ENCODE measurements at regions not wholly inside any gene's neighbourhood (a gene's known extent, or its start where the extent isn't known, plus 50 kb on each side); places are given as distances from the start of the nearest gene placed in this dataset.

DNA sequence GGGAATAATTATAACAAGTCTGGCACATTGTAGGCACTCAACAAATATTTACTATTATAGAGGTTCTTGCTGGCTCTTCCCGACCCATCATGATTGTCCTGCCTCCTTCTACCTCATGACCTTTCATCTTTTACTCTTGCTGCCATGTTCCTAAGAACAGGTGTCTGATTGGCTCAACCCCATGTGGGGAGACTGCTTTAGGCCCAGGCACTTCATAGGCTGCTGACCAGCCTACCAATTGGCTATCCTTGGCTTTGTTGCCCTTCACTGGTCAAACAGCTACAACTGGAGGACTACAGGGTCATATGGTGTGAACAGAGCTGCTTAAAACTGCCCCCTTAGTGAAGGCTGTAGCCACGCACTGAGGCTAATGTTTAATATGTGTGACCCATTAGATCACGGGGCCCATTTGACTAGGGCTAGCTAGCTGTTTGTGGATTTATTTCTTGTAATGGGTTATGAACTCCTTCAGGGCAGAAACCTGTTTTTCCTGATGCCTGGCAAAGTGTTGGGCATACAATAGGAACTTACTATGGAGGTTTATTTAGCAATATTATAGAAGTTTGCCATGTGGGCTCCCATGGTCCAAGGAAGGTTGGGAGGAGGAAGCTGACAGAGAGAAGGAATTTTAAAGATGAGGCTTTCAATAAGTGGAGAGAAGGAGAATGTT, 239.9 kb upstream of the TBC1D5 start:
- Mint-ChIP-seq H3K9me3 (ENCODE audit: insufficient read depth) (no peaks in the 10 kb centered on the region), H3K27ac (no peak overlapping the region), H3K4me3 (no peak overlapping the region), H3K27me3 (ENCODE audit: low read depth) (peaks cover 11% of the 10 kb centered on the region), H3K4me1 (ENCODE audit: low read depth) (peaks cover 6% of the 10 kb centered on the region), H3K36me3 (ENCODE audit: low read depth) (no peaks in the 10 kb centered on the region)
- no peak for DNase-seq
- no peak for ATAC-seq
- ChIA-PET POLR2A (no interaction called here), CTCF (interaction anchor here (1.8 kb wide), 1 partner anchor 10 kb away, joined by 4 read pairs; no protein-coding TSS in a partner anchor)

DNA sequence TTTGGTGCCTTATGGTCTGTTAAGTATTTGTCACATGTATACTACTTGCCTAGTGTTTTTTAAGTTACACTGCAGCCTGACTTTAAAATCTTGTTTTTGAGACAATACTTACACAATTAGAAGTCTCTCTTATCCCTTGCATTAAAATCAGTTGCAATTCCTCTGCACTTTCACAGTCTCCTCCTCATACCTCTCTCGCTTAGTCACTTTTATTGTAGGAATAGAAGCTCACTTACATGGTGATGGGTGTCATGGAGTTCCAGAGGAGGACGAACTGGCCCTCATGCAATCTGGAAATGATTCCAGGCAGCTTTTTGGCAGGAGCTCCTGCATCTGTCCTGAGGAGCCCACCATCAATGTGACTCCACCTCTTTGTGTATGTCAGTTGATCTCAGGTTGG, 238.4 kb upstream of the TBC1D5 start:
- no peak overlapping the region for H3K4me3 Mint-ChIP-seq
- ChIA-PET CTCF (interaction anchor here (1.3 to 1.8 kb wide), 2 partner anchors 8 to 26 kb away, joined by 3 to 4 read pairs; no protein-coding TSS in a partner anchor), POLR2A (no interaction called here)
- no peak for ATAC-seq
- H3K9me3 Mint-ChIP-seq (ENCODE audit: insufficient read depth): no peaks in the 10 kb centered on the region
- H3K36me3 Mint-ChIP-seq (ENCODE audit: low read depth): no peaks in the 10 kb centered on the region
- DNase-seq: no peak
- no peak overlapping the region for H3K27ac Mint-ChIP-seq
- H3K27me3 Mint-ChIP-seq (ENCODE audit: low read depth): peaks cover 11% of the 10 kb centered on the region
- peaks cover 6% of the 10 kb centered on the region for H3K4me1 Mint-ChIP-seq (ENCODE audit: low read depth)

DNA sequence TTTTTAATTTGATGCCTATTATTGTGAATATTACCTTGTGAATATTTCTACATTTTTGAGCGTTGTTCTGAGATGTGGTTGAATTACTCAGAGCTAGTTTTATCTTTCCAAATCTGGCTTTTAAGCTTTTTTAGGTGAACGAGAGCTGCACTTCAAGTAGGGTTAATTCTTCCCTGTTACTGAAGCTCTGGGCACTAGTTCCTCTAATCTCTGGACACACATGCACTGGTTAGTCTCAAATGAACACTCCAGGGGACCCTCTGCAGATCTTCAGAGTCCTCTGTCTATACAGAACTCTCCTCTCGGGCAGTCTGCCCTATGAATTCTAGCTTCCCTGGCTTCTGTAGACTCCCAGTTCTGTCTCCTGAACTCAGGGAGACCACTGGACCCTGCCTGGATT, 237.5 kb upstream of the TBC1D5 start:
- Mint-ChIP-seq H3K36me3 (ENCODE audit: low read depth) (no peaks in the 10 kb centered on the region), H3K9me3 (ENCODE audit: insufficient read depth) (no peaks in the 10 kb centered on the region), H3K4me1 (ENCODE audit: low read depth) (peaks cover 6% of the 10 kb centered on the region), H3K4me3 (no peak overlapping the region), H3K27me3 (ENCODE audit: low read depth) (peaks cover 11% of the 10 kb centered on the region), H3K27ac (no peak overlapping the region)
- ChIA-PET CTCF (interaction anchor here (1.1 to 2.1 kb wide), 4 partner anchors 14 to 88 kb away, joined by 3 to 9 read pairs (median 4); no protein-coding TSS in a partner anchor), POLR2A (no interaction called here)
- no peak for ATAC-seq
- no peak for DNase-seq

DNA sequence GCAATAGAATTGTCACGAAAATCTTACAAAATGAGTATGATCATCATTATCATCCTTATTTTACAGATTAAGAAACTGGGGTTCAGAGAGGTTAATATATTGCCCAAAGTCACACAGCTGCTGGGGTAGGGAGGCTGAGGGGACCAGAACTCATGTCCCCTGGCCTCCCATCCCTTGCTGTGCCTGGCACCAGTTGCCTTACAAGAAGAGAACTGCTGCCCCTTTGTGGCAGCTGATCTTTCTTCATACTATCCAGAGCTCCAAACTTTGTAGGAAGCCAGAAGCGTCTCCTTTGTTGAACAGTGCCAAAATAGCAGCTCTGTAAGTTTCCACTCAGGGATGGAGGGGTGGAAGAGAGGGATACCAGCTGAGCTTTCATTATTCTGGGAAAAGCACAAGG, 236.8 kb upstream of the TBC1D5 start:
- no peak for ATAC-seq
- no peak overlapping the region for H3K4me3 Mint-ChIP-seq

DNA sequence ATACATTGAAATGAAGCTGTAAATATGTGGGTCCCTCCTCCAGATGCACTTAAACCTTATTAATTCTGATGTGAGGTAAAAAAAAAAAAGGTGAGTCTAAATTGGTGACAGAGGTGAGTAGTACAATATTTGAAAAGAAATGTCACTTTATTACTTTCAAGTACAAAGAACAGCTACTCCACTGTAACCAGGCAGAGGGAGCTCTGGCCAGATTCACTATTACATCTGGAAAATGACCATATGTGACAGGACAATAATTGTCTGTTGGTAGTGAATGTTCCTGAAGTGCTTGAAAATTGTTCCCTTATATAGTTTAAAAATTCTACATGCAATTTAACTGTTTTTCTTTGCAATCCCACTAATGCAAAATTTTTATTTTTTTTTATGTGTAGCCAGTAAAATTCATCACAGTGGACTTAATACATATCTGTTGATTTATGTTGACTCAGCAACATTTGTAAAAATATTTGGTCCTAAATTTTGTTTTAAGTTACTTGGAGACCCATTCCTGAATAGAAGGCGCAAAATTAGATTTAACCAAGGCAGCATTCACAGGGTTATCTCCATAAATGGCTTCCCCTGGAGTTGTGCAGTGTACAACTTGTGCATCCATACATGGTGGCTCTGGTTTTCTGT, 231.9 kb upstream of the TBC1D5 start:
- Mint-ChIP-seq H3K4me1 (ENCODE audit: low read depth) (no peaks in the 10 kb centered on the region), H3K27ac (no peak overlapping the region), H3K27me3 (ENCODE audit: low read depth) (peaks cover 5% of the 10 kb centered on the region), H3K9me3 (ENCODE audit: insufficient read depth) (no peaks in the 10 kb centered on the region), H3K4me3 (no peak overlapping the region), H3K36me3 (ENCODE audit: low read depth) (no peaks in the 10 kb centered on the region)
- ATAC-seq: no peak
- POLR2A ChIA-PET: no interaction called here
- DNase-seq: no peak
- CTCF ChIA-PET: interaction anchor here (0.5 kb wide), 1 partner anchor 318 kb away, joined by 3 read pairs; no protein-coding TSS in a partner anchor

More for the DNA sequence above, 236.8 kb upstream of the TBC1D5 start:
- CTCF ChIA-PET: interaction anchor here (0.9 to 2.1 kb wide), 5 partner anchors 9 to 87 kb away, joined by 3 to 9 read pairs (median 4); no protein-coding TSS in a partner anchor
- peaks cover 11% of the 10 kb centered on the region for H3K27me3 Mint-ChIP-seq (ENCODE audit: low read depth)
- POLR2A ChIA-PET: no interaction called here
- no peaks in the 10 kb centered on the region for H3K36me3 Mint-ChIP-seq (ENCODE audit: low read depth)
- no peak overlapping the region for H3K27ac Mint-ChIP-seq
- DNase-seq: no peak
- H3K4me1 Mint-ChIP-seq (ENCODE audit: low read depth): peaks cover 6% of the 10 kb centered on the region
- no peaks in the 10 kb centered on the region for H3K9me3 Mint-ChIP-seq (ENCODE audit: insufficient read depth)

DNA sequence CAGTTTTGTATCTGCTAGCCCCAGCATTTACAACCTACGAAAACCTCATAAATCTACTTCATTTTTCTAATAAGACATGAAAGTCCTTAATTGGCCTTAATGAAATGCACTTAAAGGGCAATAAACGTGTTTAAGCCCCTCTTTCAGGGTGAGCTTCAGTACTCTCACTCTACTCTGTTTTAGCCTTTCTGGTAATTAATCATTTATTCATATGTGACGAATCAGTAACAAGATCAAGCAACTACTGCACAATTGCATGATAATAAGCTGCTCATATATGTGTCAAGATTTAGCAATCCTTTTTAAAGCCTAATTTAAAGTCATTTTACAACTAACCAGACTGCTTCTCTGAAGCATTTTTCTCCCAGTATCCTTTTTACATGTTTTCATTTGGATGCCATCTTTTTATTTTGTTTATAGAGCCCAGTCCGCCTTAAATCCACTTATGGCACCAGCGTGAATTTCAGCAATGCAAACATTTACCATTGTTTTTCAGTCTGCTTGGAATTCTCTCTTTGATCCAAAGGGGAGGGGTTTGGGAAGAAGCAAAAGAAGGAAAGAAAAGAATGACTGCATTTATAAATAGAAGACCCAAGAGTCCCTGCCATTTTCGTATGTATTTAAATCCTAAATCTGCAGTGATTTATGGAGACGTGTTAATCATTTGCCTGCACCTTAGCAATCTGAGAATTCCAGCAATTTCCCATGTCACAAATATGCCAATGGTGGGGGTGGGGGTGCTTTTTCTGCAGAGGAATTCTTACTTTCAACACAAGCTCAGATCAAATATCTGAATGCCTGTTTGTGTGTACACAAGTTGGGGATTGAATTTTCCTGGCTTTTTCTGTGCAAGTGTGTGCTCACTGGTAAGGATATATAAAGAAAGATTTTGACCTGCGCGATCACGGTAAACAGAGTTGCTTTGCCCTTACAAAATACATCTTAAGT, 230.8 kb upstream of the TBC1D5 start:
- ChIA-PET CTCF (interaction anchor here (0.5 to 1.2 kb wide), 2 partner anchors 8 to 319 kb away, joined by 3 to 4 read pairs; no protein-coding TSS in a partner anchor), POLR2A (no interaction called here)
- no peak for DNase-seq
- H3K4me3 Mint-ChIP-seq: no peak overlapping the region
- H3K27ac Mint-ChIP-seq: no peak overlapping the region
- H3K36me3 Mint-ChIP-seq (ENCODE audit: low read depth): no peaks in the 10 kb centered on the region
- peaks cover 2% of the 10 kb centered on the region for H3K27me3 Mint-ChIP-seq (ENCODE audit: low read depth)
- no peak for ATAC-seq
- no peaks in the 10 kb centered on the region for H3K4me1 Mint-ChIP-seq (ENCODE audit: low read depth)
- no peaks in the 10 kb centered on the region for H3K9me3 Mint-ChIP-seq (ENCODE audit: insufficient read depth)

DNA sequence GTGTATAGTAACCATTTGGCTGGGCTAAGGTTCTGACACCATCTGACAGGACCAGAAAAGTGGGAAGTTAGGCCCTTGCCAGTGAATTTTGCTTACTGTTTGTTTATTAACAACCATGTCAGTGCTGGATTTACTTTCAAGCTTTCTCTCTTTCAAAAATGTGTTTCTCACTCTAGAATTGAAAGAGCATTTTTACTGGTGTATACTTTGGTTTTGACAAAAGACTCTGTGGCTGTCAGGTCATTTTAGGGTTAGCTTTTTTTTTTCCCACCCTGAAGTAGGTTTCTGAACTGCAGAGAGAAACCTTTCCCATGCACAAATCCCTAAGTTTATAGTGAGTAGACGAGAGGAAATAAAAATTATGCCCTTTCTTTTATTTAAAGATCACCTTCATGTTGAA, 230.0 kb upstream of the TBC1D5 start:
- CTCF ChIA-PET: interaction anchor here (1.2 kb wide), 1 partner anchor 9 kb away, joined by 4 read pairs; no protein-coding TSS in a partner anchor
- POLR2A ChIA-PET: no interaction called here
- peaks cover 2% of the 10 kb centered on the region for H3K27me3 Mint-ChIP-seq (ENCODE audit: low read depth)

DNA sequence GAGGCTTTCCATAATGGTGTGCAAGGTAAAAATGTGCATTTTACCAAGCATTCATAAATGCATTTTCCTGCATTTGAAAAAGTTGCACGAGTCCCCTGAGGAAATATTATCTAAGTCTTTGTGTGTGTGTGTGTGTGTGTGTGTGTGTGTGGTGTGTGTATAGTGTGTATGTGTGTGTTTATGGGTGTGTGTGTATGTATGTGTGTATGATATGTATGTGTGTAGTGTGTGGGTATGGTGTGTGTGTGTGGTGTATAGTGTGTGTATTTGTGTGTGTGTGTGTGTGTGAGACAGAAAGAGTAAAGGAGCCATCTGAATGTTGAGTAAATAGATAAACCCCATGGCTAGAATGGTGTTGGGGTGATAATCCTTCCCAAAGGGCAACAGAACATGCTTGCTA, 229.6 kb upstream of the TBC1D5 start:
- CTCF ChIA-PET: interaction anchor here (1.2 kb wide), 1 partner anchor 9 kb away, joined by 4 read pairs; no protein-coding TSS in a partner anchor
- H3K36me3 Mint-ChIP-seq (ENCODE audit: low read depth): no peaks in the 10 kb centered on the region
- H3K27me3 Mint-ChIP-seq (ENCODE audit: low read depth): peaks cover 2% of the 10 kb centered on the region
- H3K27ac Mint-ChIP-seq: no peak overlapping the region
- POLR2A ChIA-PET: no interaction called here
- H3K9me3 Mint-ChIP-seq (ENCODE audit: insufficient read depth): no peaks in the 10 kb centered on the region
- DNase-seq (no peak), ATAC-seq (no peak)
- H3K4me3 Mint-ChIP-seq: no peak overlapping the region
- H3K4me1 Mint-ChIP-seq (ENCODE audit: low read depth): no peaks in the 10 kb centered on the region

More for the DNA sequence above, 230.0 kb upstream of the TBC1D5 start:
- H3K36me3 Mint-ChIP-seq (ENCODE audit: low read depth): no peaks in the 10 kb centered on the region
- no peaks in the 10 kb centered on the region for H3K9me3 Mint-ChIP-seq (ENCODE audit: insufficient read depth)
- no peak overlapping the region for H3K4me3 Mint-ChIP-seq
- no peaks in the 10 kb centered on the region for H3K4me1 Mint-ChIP-seq (ENCODE audit: low read depth)
- no peak overlapping the region for H3K27ac Mint-ChIP-seq
- ATAC-seq (no peak), DNase-seq (no peak)

DNA sequence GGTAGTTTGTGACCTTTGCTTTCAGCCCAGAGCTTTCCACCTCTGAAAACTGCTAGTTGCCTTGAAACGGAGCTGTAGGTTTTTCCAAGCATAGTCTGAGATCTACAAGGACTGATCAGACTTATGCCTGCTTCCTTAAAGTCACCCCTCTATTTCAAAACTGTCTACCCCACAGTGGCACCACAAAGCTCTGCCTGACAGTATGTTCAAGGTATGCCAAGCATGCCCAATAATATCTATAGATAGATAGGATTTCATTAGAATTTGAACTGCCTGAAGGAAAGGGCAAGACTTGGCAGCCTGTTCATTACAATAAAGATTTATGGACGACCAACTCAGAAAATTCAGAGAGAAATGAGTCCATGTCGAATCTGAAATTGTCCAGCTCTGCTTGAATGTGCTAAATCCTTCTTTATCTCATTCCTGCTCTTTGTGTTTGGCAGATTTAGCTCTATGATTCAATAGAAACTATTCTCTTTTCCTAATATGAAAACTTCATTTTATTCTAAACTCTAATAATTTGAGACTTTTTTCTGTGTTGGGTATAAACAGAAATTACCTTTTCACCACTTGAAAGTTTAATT, 227.6 kb upstream of the TBC1D5 start:
- POLR2A ChIA-PET: no interaction called here
- CTCF ChIA-PET: interaction anchor here (1.1 to 1.3 kb wide), 3 partner anchors 9 to 745 kb away, joined by 3 to 5 read pairs (median 3); no protein-coding TSS in a partner anchor
- no peak overlapping the region for H3K4me3 Mint-ChIP-seq
- DNase-seq (no peak), ATAC-seq (no peak)
- H3K4me1 Mint-ChIP-seq (ENCODE audit: low read depth): no peaks in the 10 kb centered on the region
- H3K27ac Mint-ChIP-seq: no peak overlapping the region
- H3K36me3 Mint-ChIP-seq (ENCODE audit: low read depth): no peaks in the 10 kb centered on the region
- no peaks in the 10 kb centered on the region for H3K9me3 Mint-ChIP-seq (ENCODE audit: insufficient read depth)
- peaks cover 2% of the 10 kb centered on the region for H3K27me3 Mint-ChIP-seq (ENCODE audit: low read depth)

DNA sequence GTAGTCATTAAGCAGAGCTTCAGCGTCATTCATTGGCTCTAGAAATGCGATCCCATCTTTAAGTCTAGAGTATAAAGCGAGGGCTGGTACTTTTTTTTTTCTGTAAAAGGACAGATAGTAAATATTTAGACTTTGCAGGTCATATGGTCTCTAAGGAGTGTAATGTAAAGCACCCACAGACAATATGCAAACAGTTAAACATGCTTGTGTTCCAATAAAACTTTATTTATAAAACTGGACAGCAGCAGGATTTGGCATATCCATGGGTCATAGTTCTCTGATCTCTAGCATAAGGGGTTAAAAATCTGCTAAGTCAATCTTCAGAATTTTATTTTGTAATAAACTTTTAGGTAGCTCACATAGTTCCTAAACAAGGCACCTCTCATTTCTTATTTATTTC, 226.8 kb upstream of the TBC1D5 start:
- ATAC-seq: no peak
- ChIA-PET POLR2A (no interaction called here), CTCF (interaction anchor here (0.7 to 1.3 kb wide), 3 partner anchors 10 to 613 kb away, joined by 3 to 5 read pairs (median 3); no protein-coding TSS in a partner anchor)
- H3K4me1 Mint-ChIP-seq (ENCODE audit: low read depth): peaks cover 3% of the 10 kb centered on the region
- no peak overlapping the region for H3K4me3 Mint-ChIP-seq
- H3K36me3 Mint-ChIP-seq (ENCODE audit: low read depth): no peaks in the 10 kb centered on the region
- H3K27ac Mint-ChIP-seq: no peak overlapping the region
- no peaks in the 10 kb centered on the region for H3K9me3 Mint-ChIP-seq (ENCODE audit: insufficient read depth)
- DNase-seq: no peak
- H3K27me3 Mint-ChIP-seq (ENCODE audit: low read depth): peaks cover 2% of the 10 kb centered on the region

DNA sequence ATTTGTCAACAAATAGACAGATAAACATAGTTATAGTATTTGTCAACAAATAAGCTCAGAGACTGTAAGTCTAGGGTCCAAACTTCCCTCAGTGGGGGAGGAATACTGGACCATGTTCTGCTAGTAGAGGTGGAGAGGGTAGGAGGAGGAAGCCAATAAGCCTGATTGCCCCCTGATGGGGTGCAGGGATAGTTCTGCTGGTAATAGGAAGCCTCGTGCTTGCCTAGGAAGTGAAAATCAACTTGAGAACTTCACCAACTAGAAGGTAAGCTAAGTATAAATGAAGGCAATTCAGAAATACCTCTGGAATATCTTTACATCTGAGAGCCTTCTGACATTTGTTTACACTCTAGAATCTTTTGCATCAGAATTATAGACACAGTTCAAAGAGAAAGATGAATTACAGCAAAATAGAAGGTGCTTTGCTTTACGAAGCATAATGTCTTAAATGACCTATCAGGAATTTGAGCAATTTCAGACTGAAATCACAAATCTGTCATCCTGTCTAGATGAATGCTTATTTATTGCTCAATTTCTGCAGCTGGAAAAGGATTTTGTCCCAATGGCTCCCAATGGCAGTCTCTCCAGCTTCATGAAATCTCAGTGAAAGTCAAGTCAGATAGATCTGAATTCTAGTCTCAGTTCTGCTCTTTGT, 225.6 kb upstream of the TBC1D5 start:
- Mint-ChIP-seq H3K4me3 (no peak overlapping the region), H3K27ac (no peak overlapping the region), H3K27me3 (ENCODE audit: low read depth) (peaks cover 2% of the 10 kb centered on the region), H3K9me3 (ENCODE audit: insufficient read depth) (no peaks in the 10 kb centered on the region), H3K36me3 (ENCODE audit: low read depth) (no peaks in the 10 kb centered on the region), H3K4me1 (ENCODE audit: low read depth) (peaks cover 8% of the 10 kb centered on the region)
- DNase-seq: no peak
- no peak for ATAC-seq
- CTCF ChIA-PET: interaction anchor here (1.0 kb wide), 1 partner anchor 8 kb away, joined by 3 read pairs; no protein-coding TSS in a partner anchor
- POLR2A ChIA-PET: interaction anchor here (0.5 kb wide), 1 partner anchor 12 kb away, joined by 3 read pairs; no protein-coding TSS in a partner anchor
